ENCODE measurements at regions not wholly inside any gene's neighbourhood (a gene's known extent, or its start where the extent isn't known, plus 50 kb on each side); places are given as distances from the start of the nearest gene placed in this dataset.

- DNase-seq (ENCODE audit: low spot score), result no peak
Observed at GRCh38 chr5:93163010-93163663, 417.9 kb downstream of the NR2F1-AS1 start.

DNA sequence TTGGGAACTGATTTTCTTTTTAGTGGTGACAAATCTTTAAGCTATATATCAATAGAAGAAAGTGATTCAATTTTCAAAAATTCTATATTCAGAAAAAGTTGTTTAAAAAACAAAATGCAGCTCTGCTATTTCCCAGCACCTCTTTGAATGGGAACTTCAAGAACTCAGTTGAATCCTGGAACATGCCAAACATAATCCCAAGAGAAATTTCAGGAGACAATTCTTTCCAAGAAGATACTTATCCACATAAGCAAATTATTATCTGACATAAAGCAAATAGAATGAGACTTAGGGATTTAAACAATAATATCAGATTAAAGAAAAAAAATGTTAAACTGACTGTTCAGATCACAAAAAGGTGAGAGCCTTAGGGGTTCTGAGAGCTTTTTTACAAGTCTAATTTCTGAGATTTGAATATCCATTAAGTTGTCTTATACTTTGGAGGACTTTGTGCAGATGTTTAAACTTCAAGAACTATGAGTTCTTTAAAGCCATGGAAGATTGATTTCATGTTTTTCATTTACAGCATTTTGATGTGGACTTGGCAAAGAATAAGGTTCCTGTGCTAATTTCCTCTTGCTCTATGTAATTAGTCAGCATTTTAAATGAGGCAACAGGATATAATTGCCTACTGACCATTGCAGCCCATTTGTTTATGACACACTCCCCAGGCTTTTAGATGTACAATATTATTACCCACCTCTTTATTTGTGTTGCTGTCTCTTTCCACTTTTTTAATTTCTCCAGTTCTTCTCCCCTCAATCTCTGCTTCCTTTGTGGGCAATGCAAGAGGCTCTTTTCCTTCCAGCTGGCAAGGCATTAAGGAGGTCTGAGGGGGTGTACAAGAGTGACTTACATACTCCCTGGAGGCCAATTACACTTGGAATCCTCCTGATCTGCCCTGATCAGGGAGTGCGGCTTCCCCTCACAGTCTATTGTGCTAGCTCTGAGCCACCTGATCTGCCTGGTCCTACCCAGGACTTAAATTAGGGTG, 419.1 kb downstream of the NR2F1-AS1 start:
- no peak for DNase-seq (ENCODE audit: low spot score)

- DNase-seq (ENCODE audit: low spot score), result no peak
Observed at GRCh38 chr5:93158841-93159240, 422.2 kb downstream of the NR2F1-AS1 start.

DNA sequence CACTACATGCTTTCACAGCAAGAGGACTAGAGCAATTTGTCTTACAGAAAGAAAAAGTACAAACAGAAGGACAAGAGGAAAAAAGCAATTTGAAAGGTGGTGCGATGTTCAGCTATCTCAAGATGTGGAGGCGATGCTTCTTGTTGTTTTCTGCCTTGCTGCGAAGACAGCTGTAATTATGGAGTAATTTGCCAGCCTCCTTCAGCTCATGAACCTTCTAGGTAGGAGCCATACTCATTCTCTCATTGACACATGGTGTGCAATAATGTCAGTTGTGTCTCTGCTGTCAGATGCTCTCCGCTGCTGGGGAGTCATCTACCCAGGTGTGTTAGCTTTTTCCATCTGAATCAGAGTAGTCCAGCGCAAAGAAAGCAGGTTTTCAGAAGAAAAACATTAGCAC, 424.5 kb downstream of the NR2F1-AS1 start:
- no peak for DNase-seq (ENCODE audit: low spot score)

- no peak for DNase-seq (ENCODE audit: low spot score)
Observed at GRCh38 chr5:93154535-93154934, 426.5 kb downstream of the NR2F1-AS1 start.

GRCh38 chr5:93153461-93153860, 427.6 kb downstream of the NR2F1-AS1 start:
- DNase-seq (ENCODE audit: low spot score), result no peak

DNA sequence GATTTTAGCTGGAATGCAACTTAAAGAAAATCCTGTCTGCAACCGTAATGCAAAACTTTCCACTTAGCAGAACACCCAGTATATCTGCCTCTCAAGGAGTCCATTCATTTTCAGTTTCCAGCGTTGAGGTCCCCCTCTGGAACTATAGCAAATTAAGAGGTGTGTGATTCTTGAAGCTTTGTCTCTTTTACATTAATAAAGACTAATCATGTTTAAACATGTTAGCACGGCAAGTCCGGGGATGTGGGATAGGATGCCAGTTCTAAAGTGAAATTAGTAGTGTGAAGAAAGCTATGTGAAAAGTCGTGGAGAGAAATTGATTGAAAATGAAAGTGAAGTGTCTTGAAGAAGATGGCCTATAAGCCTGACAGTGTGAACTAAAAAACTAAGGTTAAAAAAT, 429.1 kb downstream of the NR2F1-AS1 start:
- no peak for DNase-seq (ENCODE audit: low spot score)

- DNase-seq (ENCODE audit: low spot score), result no peak
Observed at GRCh38 chr5:93151121-93151520, 429.9 kb downstream of the NR2F1-AS1 start.

GRCh38 chr5:93150311-93151012, 430.6 kb downstream of the NR2F1-AS1 start:
- peak; percentile 30 for DNase-seq (ENCODE audit: low spot score)

- DNase-seq (ENCODE audit: low spot score), result no peak
Observed at GRCh38 chr5:93145767-93146166, 435.3 kb downstream of the NR2F1-AS1 start.

- no peak for DNase-seq (ENCODE audit: low spot score)
Observed at GRCh38 chr5:93145019-93145418, 436.0 kb downstream of the NR2F1-AS1 start.

DNA sequence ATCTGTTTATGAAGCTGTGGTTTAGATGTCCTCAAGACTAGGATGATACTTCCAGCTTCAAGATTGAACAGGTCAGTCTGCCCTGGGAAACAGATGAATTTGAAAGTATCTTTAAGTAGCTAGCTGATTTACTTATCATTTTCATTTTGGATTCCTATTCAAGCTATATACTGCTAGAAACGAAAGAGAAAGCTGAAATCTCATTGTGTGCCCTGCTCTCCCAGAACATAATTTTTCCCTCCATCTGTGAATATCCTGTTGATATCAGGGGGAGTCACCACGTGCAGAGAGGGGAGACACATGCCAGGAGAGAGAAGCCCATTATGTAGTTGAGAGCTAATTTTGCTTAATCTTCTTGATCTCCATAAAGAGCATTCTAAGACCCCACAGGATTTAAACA, 439.1 kb downstream of the NR2F1-AS1 start:
- DNase-seq (ENCODE audit: low spot score), result no peak

DNA sequence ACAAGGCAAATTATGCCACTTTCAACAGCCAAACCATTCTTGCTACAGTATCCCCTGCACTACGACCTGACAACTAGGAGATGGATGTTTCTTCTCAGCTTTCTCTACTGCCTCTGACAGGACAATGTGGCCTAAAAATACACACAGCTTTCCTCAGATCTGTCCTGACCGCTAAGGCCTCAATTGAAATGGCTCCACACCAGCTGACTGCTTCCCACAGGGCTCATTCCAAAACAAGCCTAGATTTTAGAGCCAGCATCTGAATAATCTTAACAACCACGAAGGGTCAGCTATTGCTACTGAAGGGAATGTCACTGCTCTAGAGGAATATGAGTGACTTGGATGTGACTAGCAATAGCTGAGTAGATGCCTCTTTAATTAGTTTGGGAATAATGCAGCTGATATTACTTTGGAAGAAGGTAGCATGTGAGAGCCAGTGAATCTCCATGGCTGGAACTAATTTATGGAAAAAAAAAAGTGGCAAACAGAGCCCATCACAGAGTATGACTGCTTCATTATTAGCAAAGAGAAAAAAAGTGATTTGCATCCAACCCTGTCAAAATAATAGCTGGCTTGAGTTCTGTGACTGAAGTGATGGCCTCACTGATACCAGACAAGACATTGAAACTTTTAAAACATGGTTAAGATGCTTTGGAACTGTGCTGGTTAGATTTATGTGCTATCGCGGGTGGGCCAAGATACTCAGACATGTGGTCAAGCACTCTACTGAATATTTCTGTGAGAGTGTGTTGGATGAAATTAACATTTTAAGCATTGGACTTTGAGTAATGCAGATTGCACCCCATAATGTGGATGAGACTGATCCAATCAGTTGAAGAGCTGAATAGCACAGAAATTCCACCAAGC, 450.2 kb downstream of the NR2F1-AS1 start:
- DNase-seq (ENCODE audit: low spot score), result no peak

- DNase-seq (ENCODE audit: low spot score), result no peak
Observed at GRCh38 chr5:93126634-93127033, 454.4 kb downstream of the NR2F1-AS1 start.

GRCh38 chr5:93123127-93123526, 457.9 kb downstream of the NR2F1-AS1 start:
- DNase-seq (ENCODE audit: low spot score), result no peak

GRCh38 chr5:93122446-93122845, 458.6 kb downstream of the NR2F1-AS1 start:
- no peak for DNase-seq (ENCODE audit: low spot score)

DNA sequence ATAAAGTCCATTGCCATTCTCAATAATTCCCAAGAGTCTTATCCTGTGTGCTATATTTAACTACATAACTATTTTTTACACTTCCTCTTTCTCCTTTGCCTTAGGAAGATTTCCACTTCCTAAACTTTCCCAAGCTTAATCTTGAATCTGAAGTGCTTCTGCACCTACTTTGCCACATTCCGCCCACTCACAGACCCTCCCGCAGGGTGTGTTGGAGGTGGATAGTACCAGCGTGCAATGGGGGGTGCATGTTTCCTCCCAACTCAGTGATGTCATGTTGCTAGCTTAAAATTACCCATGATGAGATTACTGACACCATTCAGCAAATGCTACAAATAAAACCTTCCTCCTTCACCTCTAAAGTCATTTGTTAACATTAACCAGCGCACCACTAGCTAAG, 460.2 kb downstream of the NR2F1-AS1 start:
- no peak for DNase-seq (ENCODE audit: low spot score)

- no peak for DNase-seq (ENCODE audit: low spot score)
Observed at GRCh38 chr5:93120051-93120450, 461.0 kb downstream of the NR2F1-AS1 start.

DNA sequence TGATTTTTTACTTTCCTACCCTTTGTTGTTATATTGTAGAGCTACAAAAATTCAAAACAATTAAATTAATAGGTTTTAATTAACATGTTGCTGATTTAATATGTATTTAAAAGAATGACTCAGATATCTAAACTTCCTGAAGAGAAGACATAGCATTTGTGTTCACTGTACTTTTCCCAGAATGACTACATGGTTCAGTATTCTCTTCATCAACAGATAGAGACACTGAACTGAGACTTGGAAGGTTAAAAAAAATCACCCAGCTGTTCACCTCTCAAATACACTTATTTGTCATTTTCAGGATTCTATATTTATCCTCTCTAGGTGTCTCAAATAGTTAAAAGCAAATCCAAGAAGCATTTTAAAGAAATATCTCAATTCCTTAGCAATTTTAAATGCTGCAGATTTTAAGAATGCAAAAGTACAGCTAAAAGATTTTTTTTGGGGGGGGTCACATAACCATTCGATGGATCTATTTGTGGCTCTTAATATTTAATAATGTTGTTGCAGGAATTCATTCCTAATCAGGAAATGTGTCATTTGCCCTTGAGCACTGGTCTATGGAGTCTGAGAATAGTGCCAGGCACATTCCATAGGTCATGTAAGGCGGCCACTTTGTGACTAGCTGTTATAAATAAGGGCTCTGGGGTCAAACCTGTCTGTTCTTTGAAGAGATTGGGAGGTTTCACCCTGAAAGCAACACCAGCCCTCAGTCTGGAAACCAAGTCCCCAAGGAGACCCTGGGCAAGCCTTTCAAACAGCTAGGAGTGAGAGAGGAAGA, 463.1 kb downstream of the NR2F1-AS1 start:
- no peak for DNase-seq (ENCODE audit: low spot score)

- DNase-seq (ENCODE audit: low spot score), result no peak
Observed at GRCh38 chr5:93107805-93108520, 473.1 kb downstream of the NR2F1-AS1 start.

Data from HuH-7 (cell line).